ENCODE measurements at regions not wholly inside any gene's neighbourhood (a gene's known extent, or its start where the extent isn't known, plus 50 kb on each side); places are given as distances from the start of the nearest gene placed in this dataset.
"Not testable (repeated sequence)": the region's sequence is repeated elsewhere in the genome, so short reads cannot be mapped to it uniquely, and the experiment has no call there.

DNA sequence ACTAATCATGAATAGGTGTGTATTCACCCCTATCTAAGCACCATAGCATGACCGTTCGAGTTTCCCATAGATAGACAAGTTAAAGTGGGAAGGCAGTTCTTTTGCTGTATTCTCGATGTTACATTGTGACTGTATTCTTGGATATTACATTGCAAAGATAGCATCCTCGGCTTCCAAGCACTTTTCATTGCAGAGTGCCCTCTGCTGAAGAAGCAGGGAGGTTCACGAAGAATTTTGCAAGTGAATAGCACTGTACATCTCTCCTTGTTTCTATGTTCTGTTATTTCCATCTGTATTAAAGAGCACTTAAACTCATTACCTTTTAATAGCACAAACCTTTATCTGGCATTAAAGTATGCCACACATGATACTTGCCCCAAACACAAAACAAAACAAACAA, 426.7 kb upstream of the ARX start:
- no peaks in the 10 kb centered on the region for H3K4me1 ChIP-seq
- H3K27me3 ChIP-seq, result no peaks in the 10 kb centered on the region
- H3K27ac ChIP-seq, result no peak overlapping the region
- H3K4me3 ChIP-seq, result no peak overlapping the region
- no peaks in the 10 kb centered on the region for H3K36me3 ChIP-seq
- no peak for TF ChIP-seq CTCF (IDR thresholded peaks at IDR 0.05)
- no peak for TF ChIP-seq POLR2AphosphoS5 (IDR thresholded peaks at IDR 0.05; ENCODE audit: insufficient read depth in 1 of 2, low read depth in 1 of 2)
- no peak for TF ChIP-seq POLR2A (IDR thresholded peaks at IDR 0.05)
- intact Hi-C loops (cut with DNase I), result no loop called here
- DNase-seq (ENCODE audit: extremely low spot score in 2 of 2), result no peak
- no peaks in the 10 kb centered on the region for H3K9me3 ChIP-seq

DNA sequence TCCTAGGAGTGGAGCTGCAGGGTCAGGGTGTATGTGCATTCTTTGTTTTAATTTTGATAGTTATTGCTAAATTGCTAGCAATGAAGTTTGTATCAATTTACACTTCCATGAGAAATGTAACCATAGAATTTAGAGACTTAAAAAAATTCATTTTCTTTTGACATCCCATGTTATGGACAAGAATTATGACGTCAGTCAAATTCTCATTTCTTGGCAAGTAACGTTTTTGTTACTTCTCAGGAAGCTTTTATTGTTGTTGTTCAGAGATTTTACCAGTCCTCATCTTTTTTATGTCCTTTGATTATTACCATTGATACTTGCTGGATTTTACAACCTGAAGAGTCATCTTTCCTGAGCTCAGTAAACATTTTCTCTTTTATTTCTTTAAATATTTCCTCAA, 417.5 kb upstream of the ARX start:
- Histone ChIP-seq H3K27me3 (no peaks in the 10 kb centered on the region), H3K4me3 (no peak overlapping the region), H3K27ac (no peak overlapping the region), H3K36me3 (no peaks in the 10 kb centered on the region), H3K9me3 (no peaks in the 10 kb centered on the region), H3K4me1 (no peaks in the 10 kb centered on the region)
- TF ChIP-seq CTCF (IDR thresholded peaks at IDR 0.05) (no peak), POLR2AphosphoS5 (IDR thresholded peaks at IDR 0.05; ENCODE audit: insufficient read depth in 1 of 2, low read depth in 1 of 2) (no peak), POLR2A (IDR thresholded peaks at IDR 0.05) (no peak)
- intact Hi-C loops (cut with DNase I), result no loop called here
- no peak for DNase-seq (ENCODE audit: extremely low spot score in 2 of 2)

DNA sequence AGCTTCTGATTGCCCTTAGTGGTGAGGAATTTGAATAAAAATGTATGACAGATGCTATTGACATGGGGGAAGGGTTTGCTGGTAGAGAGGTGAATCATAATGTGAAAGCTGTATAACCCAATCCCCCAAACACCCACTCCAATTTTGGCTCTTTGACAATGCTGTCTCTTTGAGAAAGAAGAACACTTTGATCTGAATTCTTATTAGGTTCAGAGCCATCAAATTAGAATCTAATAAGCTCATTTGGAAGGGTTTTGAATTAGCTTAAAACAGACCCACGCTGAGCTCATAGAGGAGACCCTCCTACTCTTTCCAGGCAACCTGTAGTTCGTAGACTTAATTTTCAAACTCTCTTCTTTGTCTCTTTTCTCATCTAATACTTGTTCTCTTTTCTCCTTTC, 416.6 kb upstream of the ARX start:
- Histone ChIP-seq H3K4me3 (no peak overlapping the region), H3K27ac (no peak overlapping the region), H3K27me3 (no peaks in the 10 kb centered on the region), H3K36me3 (no peaks in the 10 kb centered on the region), H3K9me3 (no peaks in the 10 kb centered on the region), H3K4me1 (no peaks in the 10 kb centered on the region)
- intact Hi-C loops (cut with DNase I), result no loop called here
- no peak for TF ChIP-seq POLR2A (IDR thresholded peaks at IDR 0.05)
- TF ChIP-seq POLR2AphosphoS5 (IDR thresholded peaks at IDR 0.05; ENCODE audit: insufficient read depth in 1 of 2, low read depth in 1 of 2), result no peak
- no peak for TF ChIP-seq CTCF (IDR thresholded peaks at IDR 0.05)
- DNase-seq (ENCODE audit: extremely low spot score in 2 of 2), result no peak

DNA sequence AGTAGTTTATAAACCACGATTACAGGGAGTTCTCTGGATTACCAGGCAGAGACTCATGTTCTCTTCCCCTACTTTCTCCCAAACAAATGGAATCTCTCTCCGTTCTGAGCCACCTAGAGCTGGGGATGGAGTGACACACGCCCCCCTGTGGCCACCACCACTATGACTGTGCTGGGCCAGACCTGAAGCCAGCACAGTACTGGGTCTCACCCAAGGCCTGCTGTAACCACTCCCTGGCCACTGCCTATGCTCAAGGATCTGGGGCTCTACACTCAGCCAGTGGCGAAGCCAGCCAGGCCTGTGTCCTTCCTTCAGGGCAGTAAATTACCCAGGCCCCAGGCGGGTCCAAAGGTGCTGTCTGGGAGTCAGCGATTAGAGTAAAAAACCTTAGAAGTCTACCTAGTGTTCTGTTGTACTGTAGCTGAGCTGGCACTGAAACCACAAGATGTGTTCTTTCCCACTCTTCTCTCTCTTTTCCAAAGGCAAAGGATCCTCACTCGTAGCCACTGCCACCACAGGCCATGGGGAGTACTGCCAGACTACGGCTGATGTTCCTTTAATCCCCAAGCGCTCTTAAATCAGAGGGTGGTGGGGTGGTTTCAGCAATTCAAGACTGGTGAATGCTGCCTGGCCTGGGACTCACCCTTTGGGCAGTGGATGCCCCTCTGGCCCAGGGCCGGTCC, 412.2 kb upstream of the ARX start:
- intact Hi-C loops (cut with DNase I), result no loop called here
- Histone ChIP-seq H3K4me1 (no peaks in the 10 kb centered on the region), H3K4me3 (no peak overlapping the region), H3K27ac (no peak overlapping the region), H3K9me3 (no peaks in the 10 kb centered on the region), H3K36me3 (no peaks in the 10 kb centered on the region), H3K27me3 (no peaks in the 10 kb centered on the region)
- DNase-seq (ENCODE audit: extremely low spot score in 2 of 2), result no peak
- TF ChIP-seq POLR2A (IDR thresholded peaks at IDR 0.05), result no peak
- no peak for TF ChIP-seq POLR2AphosphoS5 (IDR thresholded peaks at IDR 0.05; ENCODE audit: insufficient read depth in 1 of 2, low read depth in 1 of 2)
- TF ChIP-seq CTCF (IDR thresholded peaks at IDR 0.05), result no peak

DNA sequence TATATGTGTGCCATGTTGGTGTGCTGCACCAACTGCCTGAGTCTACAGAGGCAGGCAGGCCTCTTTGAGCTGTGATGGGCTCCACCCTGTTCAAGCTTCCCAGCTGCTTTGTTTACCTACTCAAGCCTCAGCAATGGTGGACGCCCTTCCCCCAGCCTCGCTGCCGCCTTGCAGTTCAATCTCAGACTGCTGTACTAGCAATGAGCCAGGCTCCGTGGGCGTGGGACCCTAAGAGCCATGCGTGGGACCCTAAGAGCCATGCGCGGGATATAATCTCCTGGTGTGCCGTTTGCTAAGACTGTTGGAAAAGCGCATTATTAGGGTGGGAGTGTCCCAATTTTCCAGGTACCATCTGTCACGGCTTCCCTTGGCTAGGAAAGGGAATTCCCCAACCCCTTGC, 388.4 kb upstream of the ARX start:
- H3K27me3 ChIP-seq; H3K4me3 ChIP-seq; DNase-seq (ENCODE audit: extremely low spot score in 2 of 2); H3K4me1 ChIP-seq; H3K27ac ChIP-seq; intact Hi-C loops (cut with DNase I); H3K36me3 ChIP-seq; H3K9me3 ChIP-seq: not testable (repeated sequence)

Measured in vagina (tissue), 2 donors.